ENCODE measurements at regions not wholly inside any gene's neighbourhood (a gene's known extent, or its start where the extent isn't known, plus 50 kb on each side); places are given as distances from the start of the nearest gene placed in this dataset.

GRCh38 chr10:47241256-47241655 is 58.7 kb upstream of the GDF10 start:
- TF ChIP-seq CTCF (conservative IDR thresholded peaks at IDR 0.05) (no peak), EZH2 (IDR thresholded peaks at IDR 0.05; ENCODE audit: low read depth) (no peak)
- CTCF ChIA-PET: no interaction called here
- Histone ChIP-seq H3K79me2 (ENCODE audit: low read depth) (no peaks in the 10 kb centered on the region), H3K4me1 (replicated peaks; ENCODE audit: insufficient read depth) (no peaks in the 10 kb centered on the region), H2AFZ (no peak overlapping the region), H3K9me2 (ENCODE audit: insufficient read depth) (no peaks in the 10 kb centered on the region), H3F3A (ENCODE audit: insufficient read depth, low read depth) (no peaks in the 10 kb centered on the region), H4K20me1 (ENCODE audit: insufficient read depth) (no peaks in the 10 kb centered on the region), H3K27me3 (ENCODE audit: insufficient read depth, low read depth) (no peaks in the 10 kb centered on the region; the same call in 1 of the 2 replicates), H3K4me3 (no peak overlapping the region), H3K27ac (no peak overlapping the region), H3K36me3 (ENCODE audit: low read depth) (no peaks in the 10 kb centered on the region), H3K4me2 (0 out of 2 replicates have a peak overlapping the region, but pooled peaks have one; percentile 4), H3K9me3 (ENCODE audit: insufficient read depth, low read depth) (no peaks in the 10 kb centered on the region)
- POLR2A ChIA-PET (ENCODE audit: unreplicated experiment): no interaction called here
- no peak for DNase-seq
- BruUV-seq (replicated peaks): no TSS peak
- intact Hi-C loops (cut with micrococcal nuclease; ENCODE audit: unreplicated experiment): no loop called here

GRCh38 chr10:47241946-47242867 is 57.8 kb upstream of the GDF10 start:
- H3F3A ChIP-seq (ENCODE audit: insufficient read depth, low read depth): no peaks in the 10 kb centered on the region
- H3K27ac ChIP-seq: no peak overlapping the region
- no TSS peak for BruUV-seq (replicated peaks)
- H3K36me3 ChIP-seq (ENCODE audit: low read depth): no peaks in the 10 kb centered on the region
- H3K4me3 ChIP-seq: no peak overlapping the region
- no peak for DNase-seq
- CTCF ChIA-PET: no interaction called here
- H3K79me2 ChIP-seq (ENCODE audit: low read depth): no peaks in the 10 kb centered on the region
- H3K4me1 ChIP-seq (replicated peaks; ENCODE audit: insufficient read depth): no peaks in the 10 kb centered on the region
- POLR2A ChIA-PET (ENCODE audit: unreplicated experiment): interaction anchor here (0.6 kb wide), 1 partner anchor 75 kb away, joined by 13 read pairs; no protein-coding TSS in a partner anchor
- intact Hi-C loops (cut with micrococcal nuclease; ENCODE audit: unreplicated experiment): no loop called here
- H2AFZ ChIP-seq: no peak overlapping the region
- H3K4me2 ChIP-seq: 0 out of 2 replicates have a peak overlapping the region, but pooled peaks have one; percentile 4
- no peaks in the 10 kb centered on the region; the same call in 1 of the 2 replicates for H3K27me3 ChIP-seq (ENCODE audit: insufficient read depth, low read depth)
- H3K9me2 ChIP-seq (ENCODE audit: insufficient read depth): no peaks in the 10 kb centered on the region
- no peaks in the 10 kb centered on the region for H3K9me3 ChIP-seq (ENCODE audit: insufficient read depth, low read depth)
- H4K20me1 ChIP-seq (ENCODE audit: insufficient read depth): no peaks in the 10 kb centered on the region
- no peak for TF ChIP-seq CTCF (conservative IDR thresholded peaks at IDR 0.05)
- TF ChIP-seq EZH2 (IDR thresholded peaks at IDR 0.05; ENCODE audit: low read depth): no peak

- BruUV-seq (replicated peaks): no TSS peak
- H3K27ac ChIP-seq: no peak overlapping the region
- H3K79me2 ChIP-seq (ENCODE audit: low read depth): no peaks in the 10 kb centered on the region
- no peak overlapping the region for H3K4me3 ChIP-seq
- H3F3A ChIP-seq (ENCODE audit: insufficient read depth, low read depth): no peaks in the 10 kb centered on the region
- no peak overlapping the region for H3K4me2 ChIP-seq
- no peak for DNase-seq
- no peaks in the 10 kb centered on the region for H3K9me2 ChIP-seq (ENCODE audit: insufficient read depth)
- H4K20me1 ChIP-seq (ENCODE audit: insufficient read depth): no peaks in the 10 kb centered on the region
- no peaks in the 10 kb centered on the region; the same call in 1 of the 2 replicates for H3K27me3 ChIP-seq (ENCODE audit: insufficient read depth, low read depth)
- intact Hi-C loops (cut with micrococcal nuclease; ENCODE audit: unreplicated experiment): no loop called here
- no peaks in the 10 kb centered on the region for H3K9me3 ChIP-seq (ENCODE audit: insufficient read depth, low read depth)
- no peaks in the 10 kb centered on the region for H3K36me3 ChIP-seq (ENCODE audit: low read depth)
- no peak overlapping the region for H2AFZ ChIP-seq
- POLR2A ChIA-PET (ENCODE audit: unreplicated experiment): no interaction called here
- CTCF ChIA-PET: no interaction called here
- H3K4me1 ChIP-seq (replicated peaks; ENCODE audit: insufficient read depth): no peaks in the 10 kb centered on the region
- TF ChIP-seq CTCF (conservative IDR thresholded peaks at IDR 0.05): no peak
- no peak for TF ChIP-seq EZH2 (IDR thresholded peaks at IDR 0.05; ENCODE audit: low read depth)
Observed at GRCh38 chr10:47243356-47243755, 56.6 kb upstream of the GDF10 start.
